ENCODE measurements at regions not wholly inside any gene's neighbourhood (a gene's known extent, or its start where the extent isn't known, plus 50 kb on each side); places are given as distances from the start of the nearest gene placed in this dataset.

GRCh38 chr4:163610648-163611047 is 116.2 kb downstream of the TMA16 start:
- no peak for TF ChIP-seq CTCF (IDR thresholded peaks at IDR 0.05; ENCODE audit: borderline replicate concordance, insufficient read depth, low read depth, low read length)
- H3K4me3 ChIP-seq (ENCODE audit: low read depth, low read length): no peak overlapping the region

- TF ChIP-seq CTCF (IDR thresholded peaks at IDR 0.05; ENCODE audit: borderline replicate concordance, insufficient read depth, low read depth, low read length): no peak
- H3K4me3 ChIP-seq (ENCODE audit: low read depth, low read length): no peak overlapping the region
These were observed 116.7 kb downstream of the TMA16 start for GRCh38 chr4:163611182-163611581.

GRCh38 chr4:163611784-163612445 is 117.4 kb downstream of the TMA16 start:
- H3K4me3 ChIP-seq (ENCODE audit: low read depth, low read length): no peak overlapping the region

GRCh38 chr4:163612762-163613161 is 118.3 kb downstream of the TMA16 start:
- no peak overlapping the region for H3K4me3 ChIP-seq (ENCODE audit: low read depth, low read length)
- TF ChIP-seq CTCF (IDR thresholded peaks at IDR 0.05; ENCODE audit: borderline replicate concordance, insufficient read depth, low read depth, low read length): no peak

More at GRCh38 chr4:163611784-163612445, 117.4 kb downstream of the TMA16 start:
- no peak for TF ChIP-seq CTCF (IDR thresholded peaks at IDR 0.05; ENCODE audit: borderline replicate concordance, insufficient read depth, low read depth, low read length)

- no peak for TF ChIP-seq CTCF (IDR thresholded peaks at IDR 0.05; ENCODE audit: borderline replicate concordance, insufficient read depth, low read depth, low read length)
- H3K4me3 ChIP-seq (ENCODE audit: low read depth, low read length): no peak overlapping the region
These were observed 118.9 kb downstream of the TMA16 start for GRCh38 chr4:163613383-163613782.

GRCh38 chr4:163614866-163615265 is 120.4 kb downstream of the TMA16 start:
- H3K4me3 ChIP-seq (ENCODE audit: low read depth, low read length): no peak overlapping the region
- TF ChIP-seq CTCF (IDR thresholded peaks at IDR 0.05; ENCODE audit: borderline replicate concordance, insufficient read depth, low read depth, low read length): no peak

GRCh38 chr4:163618845-163619244 is 124.4 kb downstream of the TMA16 start:
- no peak for TF ChIP-seq CTCF (IDR thresholded peaks at IDR 0.05; ENCODE audit: borderline replicate concordance, insufficient read depth, low read depth, low read length)
- H3K4me3 ChIP-seq (ENCODE audit: low read depth, low read length): no peak overlapping the region
